Body of pancreas (tissue), 4 donors: ENCODE measurements at regions not wholly inside any gene's neighbourhood (a gene's known extent, or its start where the extent isn't known, plus 50 kb on each side); places are given as distances from the start of the nearest gene placed in this dataset.

Experiments
- CTCF ChIP-seq, 7 experiments: fragments of 450-650 bp in 4 of 7; fragments of 200-600 bp in 3 of 7; sonication (generic) in 3 of 7; IDR thresholded peaks; one replicate each; pipeline ENCODE4 v1.5.1; 2016 to 2019; ENCODE audit warnings: antibody characterized with exemption in 7 of 7
- POLR2A ChIP-seq, 3 donors: fragments of 450-650 bp; IDR thresholded peaks; one replicate each; pipeline ENCODE4 v1.6.1; 2016; ENCODE audit warnings: antibody characterized with exemption in 3 of 3, mild to moderate bottlenecking in 2 of 3

GRCh38 chr14:104358528-104359300, 220.3 kb downstream of the KIF26A start:
- TF ChIP-seq CTCF (IDR thresholded peaks at IDR 0.05) (no peak), POLR2A (IDR thresholded peaks at IDR 0.05) (no peak)
